Glomerular visceral epithelial cell (primary cell): ENCODE measurements at regions not wholly inside any gene's neighbourhood (a gene's known extent, or its start where the extent isn't known, plus 50 kb on each side); places are given as distances from the start of the nearest gene placed in this dataset.
"Not testable (repeated sequence)": the region's sequence is repeated elsewhere in the genome, so short reads cannot be mapped to it uniquely, and the experiment has no call there.

Source experiments
- DNase-seq: peaks from one replicate; pipeline ENCODE4 v3.0.0-alpha.2; 2016; ENCODE audit errors: extremely low spot score

- DNase-seq = no peak
Measured at GRCh38 chr10:3659203-3659917, 125.6 kb downstream of the KLF6 start.

- DNase-seq = no peak
Measured at GRCh38 chr10:3658766-3659165, 126.2 kb downstream of the KLF6 start.

- no peak for DNase-seq
Measured at GRCh38 chr10:3656214-3656613, 128.8 kb downstream of the KLF6 start.

- DNase-seq = no peak
Measured at GRCh38 chr10:3655528-3655927, 129.5 kb downstream of the KLF6 start.

- DNase-seq = no peak
Measured at GRCh38 chr10:3654980-3655379, 130.0 kb downstream of the KLF6 start.

GRCh38 chr10:3654496-3654895 is 130.5 kb downstream of the KLF6 start:
- peak; percentile 29 for DNase-seq

GRCh38 chr10:3653303-3653702 is 131.7 kb downstream of the KLF6 start:
- not testable (repeated sequence) for DNase-seq

GRCh38 chr10:3652886-3653285 is 132.1 kb downstream of the KLF6 start:
- DNase-seq = no peak

- no peak for DNase-seq
Measured at GRCh38 chr10:3651969-3652653, 132.9 kb downstream of the KLF6 start.

GRCh38 chr10:3648576-3648975 is 136.4 kb downstream of the KLF6 start:
- no peak for DNase-seq

- no peak for DNase-seq
Measured at GRCh38 chr10:3648170-3648569, 136.8 kb downstream of the KLF6 start.

GRCh38 chr10:3647074-3647473 is 137.9 kb downstream of the KLF6 start:
- no peak for DNase-seq

GRCh38 chr10:3645406-3645805 is 139.6 kb downstream of the KLF6 start:
- no peak for DNase-seq

- DNase-seq = no peak
Measured at GRCh38 chr10:3640816-3641215, 144.2 kb downstream of the KLF6 start.

- no peak for DNase-seq
Measured at GRCh38 chr10:3639546-3639945, 145.5 kb downstream of the KLF6 start.

- no peak for DNase-seq
Measured at GRCh38 chr10:3636356-3637181, 148.4 kb downstream of the KLF6 start.

- DNase-seq = no peak
Measured at GRCh38 chr10:3635697-3636096, 149.3 kb downstream of the KLF6 start.

GRCh38 chr10:3635211-3635671 is 149.8 kb downstream of the KLF6 start:
- DNase-seq = no peak

GRCh38 chr10:3634646-3635045 is 150.4 kb downstream of the KLF6 start:
- not testable (repeated sequence) for DNase-seq

GRCh38 chr10:3631701-3632330 is 153.2 kb downstream of the KLF6 start:
- no peak for DNase-seq

- no peak for DNase-seq
Measured at GRCh38 chr10:3631291-3631690, 153.7 kb downstream of the KLF6 start.
